C4-2B (cell line): ENCODE measurements at regions not wholly inside any gene's neighbourhood (a gene's known extent, or its start where the extent isn't known, plus 50 kb on each side); places are given as distances from the start of the nearest gene placed in this dataset.
"Not testable (repeated sequence)": the region's sequence is repeated elsewhere in the genome, so short reads cannot be mapped to it uniquely, and the experiment has no call there.

ENCODE experiments used
- CTCF ChIP-seq: fragments of 450-650 bp; conservative IDR thresholded peaks from 2 replicates; pipeline ENCODE4 v1.5.1; 2017; ENCODE audit warnings: mild to moderate bottlenecking
- ZFX ChIP-seq: fragments of 450-650 bp; IDR thresholded peaks from 2 replicates; pipeline ENCODE4 v1.6.1; 2017

- not testable (repeated sequence) for TF ChIP-seq CTCF, ZFX
Observed at GRCh38 chr20:26160916-26161315, 464.3 kb upstream of the ZNF337 start.
